HG02678 (cell line): ENCODE measurements at regions not wholly inside any gene's neighbourhood (a gene's known extent, or its start where the extent isn't known, plus 50 kb on each side); places are given as distances from the start of the nearest gene placed in this dataset.
"Not testable (repeated sequence)": the region's sequence is repeated elsewhere in the genome, so short reads cannot be mapped to it uniquely, and the experiment has no call there.

Source experiments
- ATAC-seq: cut with Tn5 transposase; IDR thresholded peaks from one replicate; pipeline ENCODE4 v1.9.1; 2021; ENCODE audit warnings: mild to moderate bottlenecking, moderate library complexity; ENCODE audit not compliant: unreplicated experiment

GRCh38 chr13:42373048-42373812, 101.3 kb downstream of the AKAP11 start:
- ATAC-seq, result no peak

GRCh38 chr13:42375663-42376062, 103.7 kb downstream of the AKAP11 start:
- no peak for ATAC-seq

- ATAC-seq, result peak; percentile 83
These were observed 105.9 kb downstream of the AKAP11 start for GRCh38 chr13:42377640-42378382.

- peak; percentile 25 for ATAC-seq
These were observed 106.4 kb downstream of the AKAP11 start for GRCh38 chr13:42378383-42378780.

- ATAC-seq, result no peak
These were observed 107.3 kb downstream of the AKAP11 start for GRCh38 chr13:42379241-42379640.

GRCh38 chr13:42380420-42381164, 108.6 kb downstream of the AKAP11 start:
- ATAC-seq, result peak; percentile 43

GRCh38 chr13:42381165-42381425, 109.1 kb downstream of the AKAP11 start:
- no peak for ATAC-seq

GRCh38 chr13:42381426-42381825, 109.5 kb downstream of the AKAP11 start:
- not testable (repeated sequence) for ATAC-seq

- no peak for ATAC-seq
These were observed 111.1 kb downstream of the AKAP11 start for GRCh38 chr13:42383025-42383424.

GRCh38 chr13:42384265-42384664, 112.3 kb downstream of the AKAP11 start:
- ATAC-seq, result no peak

GRCh38 chr13:42388326-42388725, 116.4 kb downstream of the AKAP11 start:
- ATAC-seq, result no peak

- ATAC-seq, result no peak
These were observed 117.1 kb downstream of the AKAP11 start for GRCh38 chr13:42389041-42389440.

GRCh38 chr13:42392180-42392579, 120.2 kb downstream of the AKAP11 start:
- no peak for ATAC-seq

GRCh38 chr13:42392716-42393572, 121.0 kb downstream of the AKAP11 start:
- ATAC-seq, result peak; percentile 60

GRCh38 chr13:42393573-42394360, 121.8 kb downstream of the AKAP11 start:
- ATAC-seq, result peak; percentile 31

GRCh38 chr13:42394361-42394708, 122.4 kb downstream of the AKAP11 start:
- no peak for ATAC-seq

GRCh38 chr13:42394711-42395085, 122.7 kb downstream of the AKAP11 start:
- no peak for ATAC-seq

- no peak for ATAC-seq
These were observed 123.3 kb downstream of the AKAP11 start for GRCh38 chr13:42395086-42395821.

GRCh38 chr13:42396501-42396900, 124.5 kb downstream of the AKAP11 start:
- ATAC-seq, result no peak
